Glutamatergic neuron (in vitro differentiated cells): ENCODE measurements at regions not wholly inside any gene's neighbourhood (a gene's known extent, or its start where the extent isn't known, plus 50 kb on each side); places are given as distances from the start of the nearest gene placed in this dataset.

Source experiments
- DNase-seq: peaks from one replicate; pipeline ENCODE4 v3.0.0; 2022
- H3K27ac Mint-ChIP-seq: one replicate; pipeline ENCODE4 v1.8.0; 2020; ENCODE audit warnings: mild to moderate bottlenecking, mixed read lengths, inconsistent platforms; ENCODE audit not compliant: unreplicated experiment
- H3K27me3 Mint-ChIP-seq: one replicate; pipeline ENCODE4 v1.8.0; 2020; ENCODE audit warnings: mild to moderate bottlenecking, moderate library complexity, mixed read lengths, inconsistent platforms; ENCODE audit not compliant: unreplicated experiment
- H3K36me3 Mint-ChIP-seq: one replicate; pipeline ENCODE4 v1.8.0; 2020; ENCODE audit warnings: mild to moderate bottlenecking, mixed read lengths, inconsistent platforms; ENCODE audit not compliant: unreplicated experiment
- H3K4me1 Mint-ChIP-seq: one replicate; pipeline ENCODE4 v1.8.0; 2020; ENCODE audit warnings: mild to moderate bottlenecking, low read depth, mixed read lengths, inconsistent platforms; ENCODE audit not compliant: unreplicated experiment
- H3K4me3 Mint-ChIP-seq: one replicate; pipeline ENCODE4 v1.8.0; 2020; ENCODE audit warnings: mild to moderate bottlenecking, mixed read lengths, inconsistent platforms; ENCODE audit not compliant: unreplicated experiment
- H3K9me3 Mint-ChIP-seq: one replicate; pipeline ENCODE4 v1.8.0; 2020; ENCODE audit warnings: mild to moderate bottlenecking, moderate library complexity, mixed read lengths, inconsistent platforms; ENCODE audit not compliant: unreplicated experiment
- TF ChIP-seq, protein P1 (sequence below): fragments of 200-600 bp; sonication (generic); IDR thresholded peaks from one replicate; pipeline ENCODE4 v1.5.0; 2021; ENCODE audit not compliant: partially characterized antibody, unreplicated experiment

DNA sequence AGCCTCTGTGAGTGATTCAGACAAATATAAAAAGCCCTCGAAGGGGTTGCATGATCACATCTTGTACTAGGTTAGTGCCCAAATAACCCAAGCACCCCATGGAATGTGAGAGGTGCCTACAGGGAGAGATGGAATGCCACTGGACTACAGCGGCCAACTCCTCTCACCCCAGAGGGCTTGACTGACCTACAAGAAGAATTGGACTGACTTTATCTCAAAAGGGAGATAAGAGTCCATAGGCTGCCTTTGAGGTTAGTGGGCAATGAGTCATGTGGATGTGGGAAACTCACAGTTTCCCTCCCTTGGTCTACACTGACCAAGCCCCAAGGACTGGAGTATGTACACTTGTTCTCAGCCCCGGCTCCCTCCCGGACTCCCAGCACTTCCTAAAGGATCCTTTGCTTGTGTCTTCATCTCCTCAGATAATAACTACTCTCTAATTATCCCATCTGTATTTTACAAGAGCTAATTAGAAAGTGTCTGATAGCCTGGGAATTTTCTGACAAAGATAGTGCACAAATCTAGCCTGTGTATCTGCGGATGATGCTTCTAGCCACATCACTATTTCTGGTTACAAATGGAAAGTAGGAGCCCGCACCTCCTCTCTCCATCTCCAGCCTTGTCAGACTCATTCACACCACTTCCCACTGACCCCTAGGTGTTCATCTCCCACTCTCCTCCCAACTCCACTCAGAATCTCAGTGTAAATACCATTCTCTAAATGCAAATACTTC, 547.8 kb upstream of the TBL1XR1 start:
- Mint-ChIP-seq H3K27ac (no peak overlapping the region), H3K4me1 (no peaks in the 10 kb centered on the region), H3K9me3 (peaks cover 3% of the 10 kb centered on the region), H3K4me3 (no peak overlapping the region), H3K27me3 (no peaks in the 10 kb centered on the region), H3K36me3 (no peaks in the 10 kb centered on the region)
- TF ChIP-seq, protein P1, sequence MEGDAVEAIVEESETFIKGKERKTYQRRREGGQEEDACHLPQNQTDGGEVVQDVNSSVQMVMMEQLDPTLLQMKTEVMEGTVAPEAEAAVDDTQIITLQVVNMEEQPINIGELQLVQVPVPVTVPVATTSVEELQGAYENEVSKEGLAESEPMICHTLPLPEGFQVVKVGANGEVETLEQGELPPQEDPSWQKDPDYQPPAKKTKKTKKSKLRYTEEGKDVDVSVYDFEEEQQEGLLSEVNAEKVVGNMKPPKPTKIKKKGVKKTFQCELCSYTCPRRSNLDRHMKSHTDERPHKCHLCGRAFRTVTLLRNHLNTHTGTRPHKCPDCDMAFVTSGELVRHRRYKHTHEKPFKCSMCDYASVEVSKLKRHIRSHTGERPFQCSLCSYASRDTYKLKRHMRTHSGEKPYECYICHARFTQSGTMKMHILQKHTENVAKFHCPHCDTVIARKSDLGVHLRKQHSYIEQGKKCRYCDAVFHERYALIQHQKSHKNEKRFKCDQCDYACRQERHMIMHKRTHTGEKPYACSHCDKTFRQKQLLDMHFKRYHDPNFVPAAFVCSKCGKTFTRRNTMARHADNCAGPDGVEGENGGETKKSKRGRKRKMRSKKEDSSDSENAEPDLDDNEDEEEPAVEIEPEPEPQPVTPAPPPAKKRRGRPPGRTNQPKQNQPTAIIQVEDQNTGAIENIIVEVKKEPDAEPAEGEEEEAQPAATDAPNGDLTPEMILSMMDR, result no peak
- no peak for DNase-seq

- Mint-ChIP-seq H3K27me3 (no peaks in the 10 kb centered on the region), H3K36me3 (no peaks in the 10 kb centered on the region)
Observed at GRCh38 chr3:177745607-177746005, 548.3 kb upstream of the TBL1XR1 start.

GRCh38 chr3:177746337-177746933, 549.2 kb upstream of the TBL1XR1 start:
- Mint-ChIP-seq H3K27ac (no peak overlapping the region), H3K9me3 (peaks cover 3% of the 10 kb centered on the region), H3K27me3 (peaks cover under 1% of the 10 kb centered on the region), H3K4me1 (no peaks in the 10 kb centered on the region), H3K4me3 (no peak overlapping the region), H3K36me3 (no peaks in the 10 kb centered on the region)
- no peak for DNase-seq
- TF ChIP-seq, protein P1, result no peak

More at GRCh38 chr3:177745607-177746005, 548.3 kb upstream of the TBL1XR1 start:
- peaks cover 3% of the 10 kb centered on the region for H3K9me3 Mint-ChIP-seq
- no peak for DNase-seq
- H3K4me3 Mint-ChIP-seq, result no peak overlapping the region
- no peak overlapping the region for H3K27ac Mint-ChIP-seq
- TF ChIP-seq, protein P1, result no peak
- H3K4me1 Mint-ChIP-seq, result no peaks in the 10 kb centered on the region

GRCh38 chr3:177749836-177750235, 552.6 kb upstream of the TBL1XR1 start:
- TF ChIP-seq, protein P1, result no peak
- H3K27me3 Mint-ChIP-seq, result peaks cover 2% of the 10 kb centered on the region
- no peak overlapping the region for H3K4me3 Mint-ChIP-seq
- H3K27ac Mint-ChIP-seq, result no peak overlapping the region
- DNase-seq, result no peak
- H3K4me1 Mint-ChIP-seq, result peaks cover 15% of the 10 kb centered on the region
- H3K9me3 Mint-ChIP-seq, result peaks cover 3% of the 10 kb centered on the region
- H3K36me3 Mint-ChIP-seq, result no peaks in the 10 kb centered on the region

GRCh38 chr3:177750436-177750835, 553.2 kb upstream of the TBL1XR1 start:
- Mint-ChIP-seq H3K27ac (no peak overlapping the region), H3K4me3 (no peak overlapping the region), H3K36me3 (no peaks in the 10 kb centered on the region), H3K4me1 (peaks cover 18% of the 10 kb centered on the region), H3K9me3 (peaks cover 3% of the 10 kb centered on the region), H3K27me3 (peaks cover 2% of the 10 kb centered on the region)
- TF ChIP-seq, protein P1, result no peak
- DNase-seq, result no peak
